DMS153 (cell line): ENCODE measurements at regions not wholly inside any gene's neighbourhood (a gene's known extent, or its start where the extent isn't known, plus 50 kb on each side); places are given as distances from the start of the nearest gene placed in this dataset.
"Not testable (repeated sequence)": the region's sequence is repeated elsewhere in the genome, so short reads cannot be mapped to it uniquely, and the experiment has no call there.

ENCODE experiments used
- DNase-seq: peaks from one replicate; lab custom pipeline; 2025; lab: John Stamatoyannopoulos, UW

DNA sequence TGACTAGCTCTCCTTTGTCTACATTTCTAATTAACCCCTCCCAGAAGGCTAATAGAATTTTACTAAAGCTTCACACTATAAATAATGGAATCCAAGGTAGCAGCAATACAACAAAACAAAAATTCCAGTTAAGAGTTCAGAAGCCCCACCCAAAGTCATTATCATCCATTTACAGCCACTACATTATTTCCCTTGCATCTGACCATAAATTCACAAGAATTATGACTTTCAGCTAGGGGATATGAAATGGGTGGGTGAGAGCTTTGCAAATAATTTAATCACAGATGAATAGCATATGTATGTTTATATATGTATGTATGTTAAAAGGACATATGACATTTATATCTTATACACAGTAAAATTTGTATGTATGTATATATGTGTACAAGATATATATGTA, 65.3 kb upstream of the PTGDR start:
- no peak for DNase-seq

DNA sequence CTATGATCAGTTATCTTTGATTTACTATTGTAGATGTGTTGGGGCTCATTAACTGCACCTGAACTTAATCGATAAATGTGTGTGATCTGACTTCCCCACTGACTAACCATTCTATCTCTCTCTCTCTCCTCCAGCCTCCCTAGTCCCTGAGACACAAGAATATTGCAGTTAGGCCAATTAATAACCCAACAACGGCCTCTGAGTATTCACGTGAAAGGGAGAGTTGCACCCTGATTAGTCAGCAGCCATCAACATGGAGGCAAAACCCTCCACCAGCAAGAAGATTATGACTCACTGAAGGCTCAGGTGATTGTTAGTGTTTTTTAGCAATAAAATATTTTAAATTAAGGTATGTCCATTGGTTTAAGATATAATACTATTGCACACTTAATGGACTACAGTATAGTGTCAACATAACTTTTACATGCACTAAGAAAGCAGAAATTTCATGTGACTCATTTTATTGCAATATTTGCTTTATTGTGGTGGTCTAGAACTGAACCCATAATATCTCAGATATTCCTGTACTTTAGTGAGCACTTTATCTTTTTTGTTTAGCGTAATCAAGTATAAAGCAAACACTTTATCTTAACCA, 77.1 kb upstream of the PTGDR start:
- DNase-seq, result no peak

DNA sequence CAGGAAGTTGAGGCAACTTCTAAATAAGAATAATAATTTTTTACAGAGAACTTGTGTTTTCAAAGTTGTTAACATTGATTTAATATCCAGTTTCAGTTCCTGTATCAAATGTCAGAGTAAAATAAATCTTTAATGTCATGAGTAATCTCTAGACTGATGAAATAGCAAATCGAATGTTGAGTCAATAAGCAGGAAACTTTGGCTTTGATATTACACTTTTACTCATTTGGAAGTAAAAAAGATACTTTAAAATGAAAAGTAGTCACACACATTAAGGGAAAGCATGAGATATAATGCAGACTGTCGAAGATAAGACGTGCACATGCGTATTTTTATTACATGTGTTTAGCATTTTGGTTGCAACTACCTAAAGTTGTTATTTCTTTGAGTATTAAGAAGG, 78.2 kb upstream of the PTGDR start:
- DNase-seq, result no peak

DNA sequence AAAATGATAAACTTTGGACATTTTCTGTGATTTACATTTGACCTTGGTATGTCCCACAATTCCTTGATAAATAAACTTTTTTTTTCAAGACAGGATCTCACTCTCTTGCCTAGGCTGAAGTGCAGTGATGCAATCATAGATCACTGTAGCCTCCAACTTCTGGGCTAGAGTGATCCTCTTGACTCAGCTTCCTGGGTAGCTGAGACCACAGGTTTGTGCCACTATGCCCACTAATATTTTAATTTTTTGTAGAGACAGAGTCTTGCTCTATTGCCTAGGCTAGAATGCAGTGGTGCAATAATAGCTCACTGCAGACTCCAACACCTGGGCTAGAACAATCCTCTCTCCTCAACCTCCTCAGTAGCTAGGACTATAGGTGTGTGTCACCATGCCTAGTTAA, 79.1 kb upstream of the PTGDR start:
- DNase-seq, result no peak

DNA sequence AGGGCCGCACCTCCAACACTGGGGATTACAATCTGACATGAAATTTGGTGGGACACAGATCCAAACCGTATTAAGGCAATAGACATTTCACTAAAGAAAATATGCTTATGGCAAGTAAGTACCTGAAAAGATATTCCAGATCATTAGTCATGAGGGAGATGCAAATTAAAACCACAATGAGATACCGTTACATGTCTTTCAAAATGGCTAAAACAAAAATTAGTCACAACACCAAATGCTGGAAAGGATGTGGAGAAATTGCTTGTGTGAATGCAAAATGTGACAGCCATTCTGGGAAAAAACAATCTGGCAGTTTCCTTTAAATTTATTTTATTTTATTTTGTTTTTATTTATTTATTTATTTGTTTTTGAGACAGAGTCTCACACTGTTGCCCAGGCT, 82.3 kb upstream of the PTGDR start:
- no peak for DNase-seq

DNA sequence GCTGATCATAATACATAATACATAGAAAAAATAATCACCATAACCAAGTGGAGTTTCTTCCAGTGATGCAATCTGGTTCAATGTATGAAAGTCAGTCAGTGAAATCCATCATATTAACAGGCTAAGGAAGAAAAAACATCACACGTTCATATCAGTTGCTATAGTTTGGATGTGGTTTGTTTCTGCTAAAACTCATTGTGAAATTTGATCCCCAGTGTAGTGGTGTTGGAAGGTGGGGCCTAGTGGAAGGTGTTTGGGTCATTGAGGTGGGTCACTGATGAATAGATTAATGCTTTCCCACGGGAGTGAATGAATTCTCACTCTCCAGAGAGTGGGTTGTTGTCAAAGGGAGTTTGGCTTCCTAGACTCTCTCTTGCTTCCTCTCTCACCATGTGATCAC, 84.6 kb upstream of the PTGDR start:
- DNase-seq, result no peak

DNA sequence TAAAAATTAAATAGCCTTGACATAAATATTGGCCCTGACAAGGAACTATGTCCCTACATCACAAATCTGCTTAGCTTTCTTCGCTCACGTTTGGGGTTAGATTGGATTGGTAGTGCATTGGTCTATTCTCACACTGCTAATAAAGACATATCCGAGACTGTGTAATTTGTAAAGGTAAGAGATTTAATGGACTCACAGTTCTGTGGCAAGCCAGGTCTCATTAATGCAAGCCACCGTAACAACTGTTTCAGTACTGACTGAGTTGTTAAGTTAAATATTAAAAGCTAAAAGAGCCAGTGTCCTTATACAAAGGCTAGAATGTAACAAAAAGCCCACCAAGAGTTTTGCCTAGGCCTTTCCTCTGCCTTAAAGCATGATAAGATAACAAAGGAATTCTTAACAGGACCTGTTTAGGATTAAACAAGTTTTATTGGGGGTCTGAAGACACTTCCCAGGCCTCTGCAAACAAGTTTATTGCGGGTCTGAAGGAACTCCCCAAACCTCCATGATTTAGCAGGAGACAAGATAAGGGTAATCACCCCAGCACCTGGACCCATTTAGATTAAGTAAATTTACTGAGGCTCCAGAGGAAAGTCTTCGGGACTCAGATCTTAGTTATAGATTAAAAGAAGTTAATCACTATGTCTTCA, 88.2 kb upstream of the PTGDR start:
- DNase-seq, result no peak

DNA sequence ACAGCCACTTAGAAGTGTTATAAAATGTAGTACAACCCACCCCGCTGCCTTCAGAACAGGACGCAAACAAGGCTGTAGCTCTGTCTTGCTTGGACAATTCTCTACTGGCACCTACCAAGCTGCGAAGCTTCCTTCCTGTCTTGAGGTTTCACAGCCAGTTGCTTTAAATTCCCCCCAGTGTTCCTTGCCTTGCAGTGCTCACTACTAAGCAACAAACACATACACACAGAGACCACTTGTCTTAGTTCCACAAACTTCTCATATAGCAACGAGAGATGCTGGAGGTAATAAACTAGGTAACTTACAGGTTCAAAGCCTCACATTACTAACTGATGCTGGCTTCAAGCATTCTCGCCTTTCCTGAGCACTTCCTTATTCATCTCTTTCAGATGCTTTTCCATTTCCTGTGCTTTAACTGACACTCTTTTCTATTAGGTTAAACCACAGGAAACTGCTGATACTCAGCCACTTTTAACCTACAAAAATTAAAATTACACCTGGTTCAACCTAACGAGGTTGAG, 91.5 kb upstream of the PTGDR start:
- no peak for DNase-seq

DNA sequence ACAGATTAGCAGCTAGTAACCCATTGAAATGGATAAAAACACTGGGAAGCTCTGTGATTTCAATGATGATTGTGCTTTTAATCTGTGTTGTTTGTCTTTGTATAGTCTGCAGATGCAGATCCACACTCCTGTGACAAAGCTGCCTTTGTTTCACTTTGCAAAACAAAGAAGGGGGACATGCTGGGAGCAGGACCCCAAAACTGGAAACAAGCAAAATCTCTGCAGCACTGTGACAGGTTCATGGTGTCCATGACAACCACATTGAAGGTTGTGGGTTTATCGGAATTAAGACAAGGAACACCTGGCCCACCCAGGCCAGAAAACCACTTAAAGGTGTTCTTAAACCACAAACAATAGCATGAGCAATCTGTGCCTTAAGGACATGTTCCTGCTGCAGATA, 95.6 kb upstream of the PTGDR start:
- DNase-seq, result not testable (repeated sequence)

DNA sequence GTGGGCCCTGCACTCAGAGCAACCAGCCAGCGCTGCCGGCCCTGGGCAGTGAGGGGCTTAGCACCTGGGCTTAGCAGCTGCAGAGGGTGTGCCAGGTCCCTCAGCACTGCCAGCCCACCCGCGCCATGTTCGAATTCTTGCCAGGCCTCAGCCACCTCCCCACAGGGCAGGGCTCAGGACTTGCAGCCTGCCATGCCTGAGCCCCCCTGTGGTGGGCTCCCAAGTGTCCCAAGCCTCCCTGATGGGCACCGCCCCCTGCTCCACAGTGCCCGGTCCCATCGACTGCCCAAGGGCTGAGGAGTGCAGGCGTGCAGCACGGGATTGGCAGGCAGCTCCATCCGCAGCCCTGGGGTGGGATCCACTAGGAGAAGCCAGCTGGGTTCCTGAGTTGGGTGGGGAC, 98.0 kb upstream of the NID2 start:
- DNase-seq, result no peak

DNA sequence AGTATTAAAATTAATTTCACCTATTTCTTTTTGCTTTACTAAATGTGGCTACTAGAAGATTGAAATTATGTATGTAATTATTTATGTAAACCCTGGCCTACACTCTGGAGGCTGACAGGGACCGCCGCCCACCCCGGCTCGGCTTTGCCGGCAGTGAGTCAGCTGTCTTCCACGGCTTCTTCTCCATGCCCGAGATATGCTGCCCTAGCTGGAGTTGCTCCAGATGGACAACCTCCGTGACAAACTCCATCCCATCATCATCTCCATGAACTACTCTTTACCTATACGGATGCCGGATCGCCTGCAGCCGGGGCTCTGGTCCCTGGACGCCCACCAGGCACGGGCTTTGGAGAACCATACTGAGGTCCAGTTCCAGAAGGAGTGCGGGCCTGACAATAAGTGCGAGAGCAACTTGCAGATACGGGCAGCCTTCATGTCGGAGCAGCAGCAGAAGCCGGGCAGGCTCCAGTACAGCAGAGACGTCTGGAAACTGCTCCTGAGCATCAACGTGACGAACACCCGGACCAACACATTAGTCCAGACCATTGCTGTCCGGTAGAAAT, 86.9 kb upstream of the NID2 start:
- no peak for DNase-seq

DNA sequence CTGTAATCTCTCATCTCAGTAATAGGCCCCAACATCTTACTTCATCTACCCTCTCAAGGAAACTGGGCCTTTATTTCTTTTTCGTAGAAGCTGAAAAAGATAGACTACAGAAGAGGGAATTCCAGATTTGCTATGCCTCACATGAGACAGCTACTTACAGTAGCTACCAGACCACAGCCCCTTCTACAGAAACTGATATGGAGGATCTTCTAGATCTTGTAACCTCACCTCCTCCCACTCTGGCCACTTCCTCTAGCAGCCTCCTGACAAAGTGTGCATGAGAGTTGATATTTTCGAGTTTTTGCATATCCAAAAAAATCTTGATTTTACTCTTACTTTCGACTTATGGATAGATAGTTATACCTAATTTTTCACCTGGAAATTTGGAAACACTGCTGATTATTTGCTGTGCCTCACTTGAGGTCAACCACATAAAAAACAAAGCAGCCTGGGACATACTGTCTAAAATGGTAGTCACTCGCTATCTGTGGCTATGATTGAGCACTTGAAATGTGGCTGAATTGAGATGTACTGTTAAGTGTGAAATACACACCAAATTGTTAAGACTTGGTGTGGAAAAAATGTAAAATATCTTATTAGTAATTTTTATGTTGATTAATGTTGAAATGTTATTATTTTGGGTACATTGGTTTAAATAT, 86.3 kb upstream of the NID2 start:
- DNase-seq, result no peak

DNA sequence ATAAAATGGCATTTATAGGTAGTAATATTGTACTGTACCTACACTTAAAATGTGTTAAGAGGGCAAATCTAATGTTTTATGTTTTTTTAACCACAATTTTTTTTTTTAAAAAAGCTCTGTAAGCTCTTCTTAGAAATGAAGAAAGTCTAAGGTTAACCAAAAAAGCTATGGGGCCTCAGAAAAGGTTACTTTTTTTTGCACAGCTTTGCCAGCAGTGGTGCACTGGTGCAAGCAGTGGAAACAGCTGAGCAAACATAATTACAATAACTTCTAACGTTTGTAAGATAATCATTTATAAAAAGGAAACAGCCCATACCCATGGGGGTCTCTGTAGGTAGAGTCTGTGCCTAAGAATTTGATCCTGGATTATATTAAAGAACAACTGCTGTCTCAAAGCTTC, 85.1 kb upstream of the NID2 start:
- no peak for DNase-seq

DNA sequence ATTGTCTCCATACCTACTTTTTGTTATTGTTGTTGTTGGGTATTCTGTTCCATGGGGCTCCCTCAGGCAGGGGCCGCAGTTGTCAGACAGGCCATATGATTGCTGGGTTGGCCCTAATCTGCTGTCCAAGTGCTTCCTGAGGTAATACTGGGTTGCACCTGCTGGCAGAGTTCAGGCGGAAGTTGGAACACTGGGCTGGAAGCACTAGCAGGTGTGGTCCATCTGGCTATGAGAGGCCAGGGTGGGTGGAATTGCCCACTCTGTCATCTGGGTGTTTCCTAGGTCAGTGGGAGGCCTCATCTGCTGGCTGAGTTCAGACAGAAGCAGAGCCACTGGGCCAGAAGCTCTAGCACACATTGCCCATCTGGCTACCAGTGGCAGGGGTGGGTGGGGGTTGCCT, 81.3 kb upstream of the NID2 start:
- DNase-seq, result no peak

DNA sequence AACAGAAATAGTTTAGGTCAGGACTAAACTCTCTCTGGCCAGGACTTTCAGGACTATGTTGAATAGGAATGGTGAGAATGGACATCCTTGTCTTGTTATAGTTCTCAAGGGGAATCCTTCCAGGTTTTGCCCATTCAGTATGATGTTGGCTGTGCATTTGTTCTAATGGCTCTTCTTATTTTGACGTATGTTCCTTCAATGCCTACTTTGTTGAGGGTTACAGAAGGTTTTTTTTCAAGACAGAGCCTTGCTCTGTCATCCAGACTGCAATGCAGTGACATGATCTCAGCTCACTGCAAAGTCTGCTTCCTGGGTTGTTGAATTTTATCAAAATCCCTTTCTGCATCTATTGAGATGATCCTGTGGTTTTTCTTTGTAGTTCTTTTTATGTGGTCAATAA, 79.5 kb upstream of the NID2 start:
- no peak for DNase-seq

DNA sequence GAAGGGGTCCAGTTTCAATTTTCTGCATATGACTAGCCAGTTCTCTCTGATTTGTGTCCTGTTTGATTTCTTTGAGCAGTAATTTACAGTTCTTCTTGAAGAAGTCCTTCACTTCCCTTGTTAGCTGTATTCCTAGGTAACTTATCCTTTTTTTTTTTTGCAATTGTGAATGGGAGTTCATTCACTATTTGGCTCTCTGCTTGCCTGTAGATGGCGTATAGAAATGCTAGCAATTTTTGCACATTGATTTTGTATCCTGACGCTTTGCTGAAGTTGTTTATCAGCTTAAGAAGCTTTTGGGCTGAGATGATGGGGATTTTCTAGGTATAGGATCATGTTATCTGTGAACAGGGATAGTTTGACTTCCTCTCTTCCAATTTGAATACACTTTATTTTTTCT, 77.6 kb upstream of the NID2 start:
- no peak for DNase-seq

DNA sequence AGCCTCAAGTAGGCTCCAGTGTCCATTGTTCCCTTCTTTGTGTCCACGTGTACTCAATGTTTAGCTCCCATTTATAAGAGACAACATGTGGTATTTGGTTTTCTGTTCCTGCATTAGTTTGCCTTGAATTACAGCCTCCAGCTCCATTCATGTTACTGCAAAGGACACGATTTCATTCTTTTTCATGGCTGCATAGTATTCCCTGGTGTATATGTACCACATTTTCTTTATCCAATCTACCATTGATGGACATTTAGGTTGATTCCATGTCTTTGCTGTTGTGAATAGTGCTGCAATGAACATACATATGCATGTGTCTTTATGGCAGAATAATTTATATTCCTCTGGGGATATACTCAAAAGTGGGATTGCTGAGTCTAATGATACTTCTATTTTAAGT, 75.2 kb upstream of the NID2 start:
- DNase-seq, result not testable (repeated sequence)

DNA sequence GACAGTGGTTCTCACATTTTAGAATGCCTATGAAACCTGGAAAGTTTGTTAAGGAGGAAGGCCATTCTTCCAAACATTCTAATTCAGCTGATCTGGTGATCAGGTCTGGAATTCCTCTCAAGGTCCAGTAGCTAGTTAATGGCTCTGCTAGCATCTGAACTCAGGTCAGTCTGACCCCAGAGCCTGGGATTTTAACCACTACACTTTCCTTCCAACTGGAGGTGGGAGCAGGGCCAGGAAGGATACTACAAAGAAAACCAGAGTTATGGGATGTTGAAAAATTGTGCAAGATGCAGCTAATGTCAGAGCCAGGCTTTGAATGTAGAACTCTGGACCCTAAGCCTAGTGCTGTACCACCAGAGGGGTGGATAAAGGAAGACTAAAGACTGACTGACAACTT, 73.6 kb upstream of the NID2 start:
- no peak for DNase-seq

DNA sequence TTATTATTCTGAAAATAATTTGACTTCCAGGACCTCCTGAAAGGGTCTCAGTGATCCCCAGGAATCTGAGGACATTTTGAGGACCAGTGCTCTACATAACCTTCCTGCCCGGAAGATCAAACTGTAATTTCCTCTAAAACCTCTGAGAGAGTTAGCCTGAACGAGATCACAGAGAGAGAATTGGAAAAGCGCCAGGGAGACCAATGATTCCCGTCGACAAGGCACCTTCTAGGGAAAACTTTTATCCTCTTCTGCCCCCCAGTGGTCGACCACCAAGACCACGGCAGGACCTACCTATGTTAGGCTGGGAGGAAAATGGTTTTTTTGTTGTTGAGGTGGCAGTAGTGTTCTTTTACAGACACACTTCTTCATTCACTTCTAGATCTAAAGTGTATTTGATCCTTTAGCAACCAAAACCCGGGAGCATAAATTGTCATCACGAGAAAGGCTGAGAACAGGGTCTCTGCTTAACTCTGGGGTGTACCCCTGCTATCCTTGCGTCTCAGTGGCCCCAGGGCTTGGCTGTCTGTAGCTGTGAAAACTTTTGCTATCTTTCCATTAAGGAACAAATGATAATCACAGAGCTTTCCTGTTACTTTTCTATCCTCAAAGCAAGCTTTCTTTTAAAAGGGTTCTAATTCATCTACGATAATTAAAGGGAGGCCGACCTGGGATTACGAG, 62.9 kb upstream of the NID2 start:
- peak; percentile 81 for DNase-seq

DNA sequence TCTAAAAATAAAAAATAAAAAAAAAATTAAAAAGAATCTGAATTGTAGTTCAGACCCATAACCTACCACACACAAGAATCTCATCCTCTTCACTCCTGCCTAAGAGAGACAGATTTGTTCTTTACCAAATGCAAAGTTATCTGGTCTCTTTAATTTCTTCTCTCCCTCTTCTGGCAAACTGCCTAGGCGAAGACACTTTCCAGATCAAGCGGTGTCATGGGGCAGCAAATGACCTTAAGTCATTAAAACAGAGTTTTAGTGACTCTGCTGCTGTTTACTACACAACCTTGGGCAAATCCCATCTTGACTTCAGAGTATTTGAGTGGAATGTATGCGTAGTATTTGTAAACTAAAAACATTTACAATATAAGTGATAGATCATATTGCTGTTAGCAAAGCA, 60.9 kb upstream of the NID2 start:
- no peak for DNase-seq

DNA sequence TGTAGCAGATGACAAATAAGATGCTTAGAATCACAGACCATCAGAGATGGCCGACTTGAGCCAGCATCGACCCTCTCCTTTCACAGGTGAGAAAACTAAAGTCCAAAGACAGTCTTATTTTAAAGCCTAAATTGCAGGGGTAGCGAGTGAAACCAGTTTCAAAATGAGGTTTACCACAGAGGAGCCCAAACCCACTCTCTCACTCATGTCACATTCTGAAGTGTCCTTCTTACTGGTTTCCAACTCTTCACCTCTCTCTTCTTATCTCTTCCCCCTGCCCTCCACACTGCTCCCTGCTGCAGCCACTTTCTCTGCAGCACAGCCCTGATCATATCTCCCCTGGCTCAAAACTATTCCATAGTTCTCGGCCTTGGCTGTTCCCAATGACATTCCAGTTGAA, 57.0 kb upstream of the NID2 start:
- DNase-seq, result no peak

DNA sequence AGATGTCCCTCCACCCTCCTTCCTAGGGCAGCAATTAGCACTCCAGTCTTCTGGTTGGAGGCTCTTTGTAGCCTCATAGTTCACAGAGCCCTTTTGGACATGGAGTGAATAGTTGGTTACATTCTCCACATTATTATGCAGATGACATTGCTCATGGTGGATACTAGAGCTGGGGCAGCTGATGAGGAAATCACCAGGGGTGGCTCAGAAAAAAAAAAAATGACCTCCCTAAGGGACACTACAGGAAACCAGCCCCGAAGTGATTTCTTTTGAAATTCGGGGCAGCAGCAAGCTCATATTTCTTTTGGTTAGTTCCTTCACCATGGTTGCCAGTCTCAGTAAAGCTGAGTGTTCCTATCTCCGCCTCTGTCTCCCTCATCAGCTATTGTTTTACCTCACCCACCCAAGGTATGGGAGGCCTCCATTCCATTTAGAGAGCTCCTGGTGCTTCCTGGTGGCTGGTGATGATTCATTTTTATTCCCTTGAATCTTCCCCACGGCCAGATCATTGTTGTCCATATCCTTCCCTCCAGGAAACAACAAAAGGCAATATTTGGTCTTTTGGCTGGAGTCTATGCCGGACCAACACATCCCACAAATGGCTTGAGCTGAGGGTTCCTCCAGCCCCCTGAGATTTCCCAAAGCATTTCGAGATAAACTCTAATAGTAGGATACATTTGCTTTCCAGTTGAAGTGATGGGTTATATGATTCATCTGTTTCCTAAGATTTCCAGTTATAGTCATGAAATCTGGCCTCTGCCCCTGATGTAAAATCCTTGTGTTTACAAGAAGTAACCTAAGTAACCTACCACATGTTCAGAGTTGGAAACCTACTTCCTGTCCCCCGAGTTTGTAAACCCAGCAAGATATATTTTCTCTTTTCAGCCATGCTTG, 56.2 kb upstream of the NID2 start:
- DNase-seq, result peak; percentile 85
